ENCODE measurements at regions not wholly inside any gene's neighbourhood (a gene's known extent, or its start where the extent isn't known, plus 50 kb on each side); places are given as distances from the start of the nearest gene placed in this dataset.

GRCh38 chr2:223396993-223397392 lies 205.2 kb downstream of the SCG2 start:
- TF ChIP-seq CTCF (IDR thresholded peaks at IDR 0.05): no peak
- no peak for TF ChIP-seq EZH2 (IDR thresholded peaks at IDR 0.05; ENCODE audit: borderline replicate concordance, insufficient read depth, low read depth, low read length, poor library complexity, severe bottlenecking)

Data from B cell (primary cell).